NCI-H2107 treated with DMSO at 0.1 percent for 48 hours (cell line): ENCODE measurements at regions not wholly inside any gene's neighbourhood (a gene's known extent, or its start where the extent isn't known, plus 50 kb on each side); places are given as distances from the start of the nearest gene placed in this dataset.

ENCODE experiments used
- DNase-seq: peaks from one replicate; lab custom pipeline; 2025; ENCODE audit not compliant: unreplicated experiment; lab: John Stamatoyannopoulos, UW

- no peak for DNase-seq
These were observed 280.8 kb downstream of the ARHGAP12 start for GRCh38 chr10:31647861-31648260.

GRCh38 chr10:31646519-31646918, 282.1 kb downstream of the ARHGAP12 start:
- no peak for DNase-seq

GRCh38 chr10:31645786-31646185, 282.8 kb downstream of the ARHGAP12 start:
- no peak for DNase-seq

GRCh38 chr10:31644931-31645633, 283.5 kb downstream of the ARHGAP12 start:
- DNase-seq = no peak

- DNase-seq = no peak
These were observed 286.4 kb downstream of the ARHGAP12 start for GRCh38 chr10:31642281-31642680.

- DNase-seq = no peak
These were observed 293.1 kb downstream of the ARHGAP12 start for GRCh38 chr10:31635415-31636065.

- no peak for DNase-seq
These were observed 293.6 kb downstream of the ARHGAP12 start for GRCh38 chr10:31635009-31635408.

GRCh38 chr10:31630861-31631567, 297.6 kb downstream of the ARHGAP12 start:
- no peak for DNase-seq

GRCh38 chr10:31625566-31625965, 303.1 kb downstream of the ARHGAP12 start:
- DNase-seq = no peak

GRCh38 chr10:31624611-31625010, 304.0 kb downstream of the ARHGAP12 start:
- no peak for DNase-seq

- no peak for DNase-seq
These were observed 304.7 kb downstream of the ARHGAP12 start for GRCh38 chr10:31623947-31624346.

GRCh38 chr10:31623466-31623865, 304.4 kb downstream of the ZEB1 start:
- no peak for DNase-seq

GRCh38 chr10:31622978-31623377, 304.0 kb downstream of the ZEB1 start:
- no peak for DNase-seq

GRCh38 chr10:31621733-31622132, 302.7 kb downstream of the ZEB1 start:
- no peak for DNase-seq

GRCh38 chr10:31620226-31621151, 301.5 kb downstream of the ZEB1 start:
- no peak for DNase-seq

GRCh38 chr10:31619531-31620061, 300.6 kb downstream of the ZEB1 start:
- no peak for DNase-seq

- no peak for DNase-seq
These were observed 299.7 kb downstream of the ZEB1 start for GRCh38 chr10:31618541-31619291.

GRCh38 chr10:31617757-31618156, 298.7 kb downstream of the ZEB1 start:
- no peak for DNase-seq

- no peak for DNase-seq
These were observed 298.1 kb downstream of the ZEB1 start for GRCh38 chr10:31617133-31617532.

- DNase-seq = no peak
These were observed 296.1 kb downstream of the ZEB1 start for GRCh38 chr10:31615129-31615528.
